ENCODE measurements at regions not wholly inside any gene's neighbourhood (a gene's known extent, or its start where the extent isn't known, plus 50 kb on each side); places are given as distances from the start of the nearest gene placed in this dataset.

DNA sequence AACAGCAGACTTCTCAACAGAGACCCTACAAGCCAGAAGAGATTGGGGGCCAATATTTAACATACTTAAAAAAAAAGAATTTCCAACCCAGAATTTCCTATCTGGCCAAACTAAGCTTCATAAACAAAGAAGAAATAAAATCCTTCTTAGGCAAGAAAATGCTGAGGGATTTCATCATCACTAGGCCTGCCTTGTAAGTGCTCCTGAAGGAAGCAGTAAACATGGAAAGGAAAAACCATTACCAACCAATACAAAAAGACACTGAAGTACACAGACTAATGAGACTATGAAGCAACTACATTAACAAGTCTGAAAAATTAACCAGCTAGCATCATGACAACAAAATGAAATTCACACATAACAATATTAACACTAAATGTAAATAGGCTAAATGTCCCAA is 947.9 kb upstream of the CHORDC1 start:
- intact Hi-C loops (cut with micrococcal nuclease), result no loop called here

GRCh38 chr11:91164452-91164822 is 941.6 kb upstream of the CHORDC1 start:
- intact Hi-C loops (cut with micrococcal nuclease), result no loop called here

- intact Hi-C loops (cut with micrococcal nuclease), result no loop called here
These were observed 941.0 kb upstream of the CHORDC1 start for GRCh38 chr11:91163619-91164451.

GRCh38 chr11:91160661-91161060 is 937.8 kb upstream of the CHORDC1 start:
- intact Hi-C loops (cut with micrococcal nuclease), result no loop called here

GRCh38 chr11:91158891-91159537 is 936.2 kb upstream of the CHORDC1 start:
- intact Hi-C loops (cut with micrococcal nuclease), result no loop called here

- intact Hi-C loops (cut with micrococcal nuclease), result no loop called here
These were observed 935.4 kb upstream of the CHORDC1 start for GRCh38 chr11:91158297-91158696.

DNA sequence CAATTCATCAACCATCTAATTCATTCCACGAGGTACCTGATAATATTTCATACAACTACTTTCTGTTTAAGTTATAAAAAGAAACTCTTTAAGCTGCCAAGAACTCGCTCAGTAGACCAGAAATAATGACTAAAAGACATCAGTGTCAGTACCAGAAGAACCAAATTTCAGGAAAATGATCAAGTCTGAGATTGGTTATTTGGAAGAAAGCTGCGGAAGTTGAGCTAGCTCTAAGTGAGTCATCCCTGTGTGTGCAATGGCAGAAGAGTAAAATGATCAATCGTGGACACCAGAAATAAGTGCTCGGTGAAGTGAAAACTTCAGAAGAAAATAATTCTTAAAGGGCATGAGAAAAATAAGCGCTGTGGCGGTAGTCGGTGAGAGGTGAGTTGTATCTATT is 933.2 kb upstream of the CHORDC1 start:
- intact Hi-C loops (cut with micrococcal nuclease), result no loop called here

DNA sequence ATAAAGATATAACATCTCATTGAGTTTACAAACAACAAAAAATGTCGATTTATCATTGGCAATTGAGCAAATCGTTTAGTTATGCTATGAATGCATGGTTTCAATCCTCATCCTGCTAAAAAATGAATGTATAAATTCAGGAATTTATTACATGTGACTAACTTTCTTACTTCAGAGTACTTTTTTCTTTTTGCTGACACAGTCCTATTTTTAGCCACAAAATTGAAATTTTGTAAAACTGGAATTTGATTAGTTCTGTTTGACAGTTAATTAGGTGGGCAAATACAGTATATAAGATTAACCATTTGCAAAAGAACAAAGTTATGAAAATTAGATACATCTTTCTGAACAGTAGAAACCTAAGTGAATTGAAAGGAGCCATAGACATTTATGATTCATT is 925.0 kb upstream of the CHORDC1 start:
- intact Hi-C loops (cut with micrococcal nuclease), result no loop called here

GRCh38 chr11:91141655-91142054 is 918.8 kb upstream of the CHORDC1 start:
- intact Hi-C loops (cut with micrococcal nuclease), result no loop called here

DNA sequence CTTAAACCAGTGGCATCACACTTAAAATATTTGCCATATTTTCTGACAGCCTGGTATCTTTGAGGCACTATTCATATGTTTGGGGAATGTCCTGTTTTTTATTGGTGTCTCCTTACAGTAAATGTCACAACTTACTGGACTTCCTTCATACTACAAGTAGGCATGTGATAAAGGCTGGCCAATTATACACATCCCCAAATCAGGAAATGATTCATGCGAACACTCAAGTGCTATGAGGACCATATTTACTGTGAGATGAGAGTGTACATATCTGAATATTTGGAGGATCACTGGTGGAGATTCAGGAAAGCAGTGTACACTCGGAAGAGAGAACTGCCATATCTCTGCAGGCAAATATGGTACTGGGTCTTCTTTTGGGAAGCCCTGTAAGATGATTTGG is 913.8 kb upstream of the CHORDC1 start:
- intact Hi-C loops (cut with micrococcal nuclease), result no loop called here

- intact Hi-C loops (cut with micrococcal nuclease), result no loop called here
These were observed 910.5 kb upstream of the CHORDC1 start for GRCh38 chr11:91133361-91133760.

DNA sequence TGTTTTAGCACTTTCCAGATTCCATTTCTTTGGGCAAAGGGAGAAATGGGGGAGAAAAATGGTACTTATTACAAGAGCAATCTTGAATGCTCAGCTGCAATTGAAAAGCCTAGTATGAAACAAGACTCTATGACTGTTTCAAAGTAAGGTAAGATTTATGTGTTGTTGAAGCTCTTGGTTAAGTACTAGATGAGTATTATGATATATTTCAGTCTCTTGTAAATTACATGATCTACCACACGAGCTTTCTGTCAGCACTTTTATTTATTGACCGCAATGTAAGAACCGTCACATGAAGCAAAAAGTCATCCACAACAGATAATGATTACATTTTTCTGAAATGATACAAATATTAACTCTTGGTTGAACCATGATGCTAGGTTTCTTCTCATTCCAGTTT is 906.7 kb upstream of the CHORDC1 start:
- intact Hi-C loops (cut with micrococcal nuclease), result no loop called here

GRCh38 chr11:91124363-91124762 is 901.5 kb upstream of the CHORDC1 start:
- intact Hi-C loops (cut with micrococcal nuclease), result no loop called here

GRCh38 chr11:91115116-91115515 is 892.3 kb upstream of the CHORDC1 start:
- intact Hi-C loops (cut with micrococcal nuclease), result no loop called here

DNA sequence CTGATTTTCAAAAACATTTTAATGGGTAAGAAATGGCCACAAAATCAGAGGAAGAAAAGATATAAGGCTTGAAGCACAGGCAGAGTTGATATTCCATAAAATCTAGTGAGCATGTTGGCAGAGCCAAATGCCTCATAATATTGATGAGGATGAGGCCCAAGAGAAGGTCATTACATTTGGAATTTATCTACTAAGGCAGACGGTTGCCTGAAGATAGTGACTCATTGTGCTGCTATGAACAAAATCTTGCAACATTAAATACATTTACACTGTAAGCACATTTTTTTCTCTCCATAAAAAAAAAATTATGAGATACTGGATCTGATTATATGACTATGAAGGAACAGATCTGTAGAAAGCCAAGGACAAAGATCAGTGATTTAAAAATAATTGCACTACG is 881.4 kb upstream of the CHORDC1 start:
- intact Hi-C loops (cut with micrococcal nuclease), result no loop called here

DNA sequence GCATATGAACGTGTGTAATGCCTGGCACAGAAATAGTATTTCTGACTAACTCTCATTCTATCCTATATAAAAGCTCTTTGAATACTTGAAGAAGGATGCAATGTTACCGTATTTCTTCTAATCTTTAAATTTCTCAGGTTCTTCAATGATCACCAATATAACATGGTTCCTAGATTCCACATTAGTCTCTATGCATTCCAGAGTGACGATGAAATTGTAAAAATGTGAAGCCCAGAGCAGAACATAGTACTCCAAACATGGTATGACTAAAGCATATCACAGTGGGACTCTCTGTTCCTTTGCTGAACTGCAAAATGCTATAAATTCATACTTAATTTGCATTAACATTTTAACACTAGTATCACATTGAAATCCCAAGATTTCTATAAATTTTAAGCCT is 877.6 kb upstream of the CHORDC1 start:
- intact Hi-C loops (cut with micrococcal nuclease), result no loop called here

GRCh38 chr11:91097083-91097482 is 874.2 kb upstream of the CHORDC1 start:
- intact Hi-C loops (cut with micrococcal nuclease), result no loop called here

GRCh38 chr11:91093141-91093540 is 870.3 kb upstream of the CHORDC1 start:
- intact Hi-C loops (cut with micrococcal nuclease), result no loop called here

DNA sequence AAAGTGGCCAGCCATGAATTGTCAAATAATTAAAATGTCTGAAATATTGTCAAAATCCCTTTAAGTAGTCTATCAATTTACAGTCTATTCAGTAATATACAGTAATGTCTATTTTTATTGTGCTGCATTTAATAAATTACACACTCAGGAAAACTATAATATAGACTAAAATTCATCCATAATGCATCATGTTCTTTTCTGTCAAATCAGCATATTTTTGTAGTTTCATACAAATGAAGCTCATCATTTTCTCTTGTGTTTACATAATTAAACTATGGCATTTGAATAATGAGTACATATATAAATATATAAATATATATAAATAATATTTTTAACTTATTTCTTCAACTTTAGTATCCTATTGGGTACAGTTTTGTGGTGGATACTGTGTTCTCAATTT is 868.7 kb upstream of the CHORDC1 start:
- intact Hi-C loops (cut with micrococcal nuclease), result no loop called here

GRCh38 chr11:91086028-91086427 is 863.2 kb upstream of the CHORDC1 start:
- intact Hi-C loops (cut with micrococcal nuclease), result no loop called here

- intact Hi-C loops (cut with micrococcal nuclease), result no loop called here
These were observed 859.4 kb upstream of the CHORDC1 start for GRCh38 chr11:91082255-91082654.

DNA sequence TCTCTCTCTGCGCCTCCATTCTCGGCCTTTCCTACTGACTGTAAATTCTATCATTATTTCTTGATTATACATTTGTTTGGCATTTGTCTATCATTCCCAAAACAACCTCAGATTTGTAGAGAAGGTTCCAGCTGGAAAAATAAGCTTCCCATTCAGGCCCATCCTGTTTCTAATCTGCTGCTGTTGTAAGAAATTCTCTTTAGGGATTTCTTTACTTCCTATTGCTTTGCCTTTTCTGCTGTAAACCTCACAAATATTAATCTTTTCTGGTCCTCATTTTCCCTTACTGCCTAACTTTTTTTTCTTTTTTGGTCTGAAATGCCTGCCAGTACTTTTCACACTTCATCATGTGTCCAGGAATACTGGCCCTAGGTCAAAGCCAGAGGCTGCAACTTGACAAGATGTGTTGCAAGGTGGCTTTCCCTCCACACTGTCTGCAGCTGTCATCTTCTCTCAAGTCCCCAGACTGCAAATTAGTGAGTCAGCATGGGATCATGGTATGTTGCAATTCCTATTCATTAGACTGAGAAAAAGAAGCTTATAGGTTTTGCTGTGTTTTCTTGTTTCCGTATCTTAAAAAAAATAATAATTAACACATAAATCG is 858.7 kb upstream of the CHORDC1 start:
- intact Hi-C loops (cut with micrococcal nuclease), result no loop called here

DNA sequence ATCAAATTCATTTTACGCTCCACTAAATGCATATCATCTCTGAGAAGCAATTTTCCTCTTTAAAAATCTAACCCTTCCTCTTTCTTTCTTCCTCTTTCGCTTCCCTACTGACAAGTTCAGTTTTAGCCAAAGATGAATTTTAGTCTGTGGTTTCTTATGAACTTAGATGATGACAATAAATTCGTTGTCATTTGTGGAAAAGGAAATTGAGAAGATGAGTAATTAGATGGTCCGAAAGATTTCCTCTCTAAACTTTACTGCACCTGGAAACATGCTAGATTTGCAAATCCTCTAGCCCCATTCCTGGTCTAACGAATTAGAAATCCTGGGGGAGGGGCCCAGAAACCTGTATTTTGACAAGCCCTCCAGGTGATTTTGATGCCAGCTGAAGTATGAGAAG is 855.4 kb upstream of the CHORDC1 start:
- intact Hi-C loops (cut with micrococcal nuclease), result no loop called here
